GM21717 (cell line): ENCODE measurements at regions not wholly inside any gene's neighbourhood (a gene's known extent, or its start where the extent isn't known, plus 50 kb on each side); places are given as distances from the start of the nearest gene placed in this dataset.
"Not testable (repeated sequence)": the region's sequence is repeated elsewhere in the genome, so short reads cannot be mapped to it uniquely, and the experiment has no call there.

Experiments
- ATAC-seq: cut with Tn5 transposase; IDR thresholded peaks from one replicate; pipeline ENCODE4 v1.9.1; 2021; ENCODE audit warnings: mild to moderate bottlenecking, moderate library complexity; ENCODE audit not compliant: unreplicated experiment

- not testable (repeated sequence) for ATAC-seq
Measured at GRCh38 chr16:79881107-79881506, 280.6 kb upstream of the MAF start.

- peak; percentile 68 for ATAC-seq
Measured at GRCh38 chr16:79876332-79876730, 275.8 kb upstream of the MAF start.

GRCh38 chr16:79874391-79874790 lies 273.9 kb upstream of the MAF start:
- no peak for ATAC-seq

- no peak for ATAC-seq
Measured at GRCh38 chr16:79873825-79874224, 273.3 kb upstream of the MAF start.

GRCh38 chr16:79871906-79872305 lies 271.4 kb upstream of the MAF start:
- no peak for ATAC-seq

- no peak for ATAC-seq
Measured at GRCh38 chr16:79870016-79870886, 269.7 kb upstream of the MAF start.

GRCh38 chr16:79869304-79870015 lies 268.9 kb upstream of the MAF start:
- no peak for ATAC-seq

- no peak for ATAC-seq
Measured at GRCh38 chr16:79868841-79869240, 268.3 kb upstream of the MAF start.

- ATAC-seq = no peak
Measured at GRCh38 chr16:79867425-79867997, 267.0 kb upstream of the MAF start.

GRCh38 chr16:79865918-79866317 lies 265.4 kb upstream of the MAF start:
- ATAC-seq = no peak

- ATAC-seq = no peak
Measured at GRCh38 chr16:79864781-79865391, 264.3 kb upstream of the MAF start.

GRCh38 chr16:79864032-79864780 lies 263.7 kb upstream of the MAF start:
- ATAC-seq = no peak

- ATAC-seq = no peak
Measured at GRCh38 chr16:79863128-79864031, 262.8 kb upstream of the MAF start.

GRCh38 chr16:79862601-79863000 lies 262.1 kb upstream of the MAF start:
- no peak for ATAC-seq

GRCh38 chr16:79856581-79856980 lies 256.0 kb upstream of the MAF start:
- no peak for ATAC-seq

GRCh38 chr16:79850348-79850747 lies 249.8 kb upstream of the MAF start:
- no peak for ATAC-seq

GRCh38 chr16:79849119-79849518 lies 248.6 kb upstream of the MAF start:
- no peak for ATAC-seq

GRCh38 chr16:79848719-79849118 lies 248.2 kb upstream of the MAF start:
- ATAC-seq = no peak

- no peak for ATAC-seq
Measured at GRCh38 chr16:79847569-79847968, 247.0 kb upstream of the MAF start.

GRCh38 chr16:79847101-79847500 lies 246.6 kb upstream of the MAF start:
- no peak for ATAC-seq
